ENCODE measurements at regions not wholly inside any gene's neighbourhood (a gene's known extent, or its start where the extent isn't known, plus 50 kb on each side); places are given as distances from the start of the nearest gene placed in this dataset.
"Not testable (repeated sequence)": the region's sequence is repeated elsewhere in the genome, so short reads cannot be mapped to it uniquely, and the experiment has no call there.

GRCh38 chrX:86987351-86987750 is 530.3 kb upstream of the KLHL4 start:
- TF ChIP-seq CTCF, POLR2A (IDR thresholded peaks at IDR 0.05): not testable (repeated sequence)
